GM23338 (cell line): ENCODE measurements at regions not wholly inside any gene's neighbourhood (a gene's known extent, or its start where the extent isn't known, plus 50 kb on each side); places are given as distances from the start of the nearest gene placed in this dataset.

Experiments
- ATAC-seq: fragments of 200-7000 bp; cut with Tn5 transposase; 3 replicates; pipeline ENCODE4 v1.9.1; 2020
- DNase-seq: peaks from one replicate; pipeline ENCODE4 v3.0.0-alpha.2; 2015; ENCODE audit warnings: low spot score
- H2AFZ ChIP-seq: fragments of 200-600 bp; sonication (generic); 2 replicates; pipeline ENCODE4 v1.8.0; 2016; ENCODE audit warnings: antibody characterized with exemption, mild to moderate bottlenecking, moderate library complexity
- H3F3A ChIP-seq: fragments of 200-600 bp; sonication (generic); replicated peaks from 2 replicates; pipeline ENCODE4 v1.8.0; 2017; ENCODE audit warnings: antibody characterized with exemption, mixed run types, low read depth
- H3K27ac ChIP-seq: fragments of 200-600 bp; sonication (generic); 2 replicates; pipeline ENCODE4 v1.6.1; 2016; ENCODE audit warnings: low read depth
- H3K27me3 ChIP-seq: fragments of 200-600 bp; sonication (generic); 2 replicates; pipeline ENCODE4 v1.8.0; 2016; ENCODE audit warnings: mild to moderate bottlenecking, mixed run types, moderate library complexity; ENCODE audit not compliant: insufficient read depth
- H3K36me3 ChIP-seq: fragments of 200-600 bp; sonication (generic); 2 replicates; pipeline ENCODE4 v1.8.0; 2016; ENCODE audit warnings: mild to moderate bottlenecking; ENCODE audit not compliant: insufficient read depth
- H3K4me1 ChIP-seq: fragments of 200-600 bp; sonication (generic); 2 replicates; pipeline ENCODE4 v1.8.0; 2016; ENCODE audit warnings: mild to moderate bottlenecking, moderate library complexity; ENCODE audit not compliant: insufficient read depth
- H3K4me2 ChIP-seq: fragments of 200-600 bp; sonication (generic); 2 replicates; pipeline ENCODE4 v1.7.1; 2017; ENCODE audit warnings: mixed run types
- H3K4me3 ChIP-seq: fragments of 200-600 bp; sonication (generic); 2 replicates; pipeline ENCODE4 v1.6.1; 2016; ENCODE audit warnings: mixed run types
- H3K79me2 ChIP-seq: fragments of 200-600 bp; sonication (generic); replicated peaks from 2 replicates; pipeline ENCODE4 v1.8.0; 2017; ENCODE audit warnings: mild to moderate bottlenecking; ENCODE audit not compliant: insufficient read depth
- H3K9me2 ChIP-seq: fragments of 200-600 bp; sonication (generic); 2 replicates; pipeline ENCODE4 v1.8.0; 2017; ENCODE audit not compliant: insufficient read depth
- H4K20me1 ChIP-seq: fragments of 200-600 bp; sonication (generic); replicated peaks from 2 replicates; pipeline ENCODE4 v1.8.0; 2017; ENCODE audit warnings: mild to moderate bottlenecking; ENCODE audit not compliant: insufficient read depth
- H3K27ac Mint-ChIP-seq: 2 replicates; pipeline ENCODE4 v1.8.0; 2020; ENCODE audit warnings: inconsistent platforms, mild to moderate bottlenecking, moderate library complexity, mixed read lengths
- H3K27me3 Mint-ChIP-seq: 3 replicates; pipeline ENCODE4 v1.8.0; 2022; ENCODE audit warnings: low read depth, mild to moderate bottlenecking, moderate library complexity, mixed read lengths, inconsistent platforms; ENCODE audit not compliant: insufficient read depth, poor library complexity
- H3K36me3 Mint-ChIP-seq: 3 replicates; pipeline ENCODE4 v1.8.0; 2021; ENCODE audit warnings: low read depth, mild to moderate bottlenecking, inconsistent platforms, moderate library complexity, mixed read lengths
- H3K4me1 Mint-ChIP-seq: 3 replicates; pipeline ENCODE4 v1.8.0; 2020; ENCODE audit warnings: mild to moderate bottlenecking, inconsistent platforms, mixed read lengths
- H3K4me3 Mint-ChIP-seq: 3 replicates; pipeline ENCODE4 v1.8.0; 2021; ENCODE audit warnings: moderate library complexity, mild to moderate bottlenecking, inconsistent platforms, mixed read lengths
- H3K9me3 Mint-ChIP-seq: 3 replicates; pipeline ENCODE4 v1.8.0; 2020; ENCODE audit warnings: moderate library complexity, mild to moderate bottlenecking, inconsistent platforms, mixed read lengths
- CTCF ChIP-seq, 2 experiments: fragments of 200-600 bp in 1 of 2; sonication (generic) in 1 of 2; conservative IDR thresholded peaks; 2 replicates each; pipeline versions ENCODE4 v1.5.1 to v1.6.1; 2016 to 2017; ENCODE audit warnings: antibody characterized with exemption in 2 of 2, low read depth in 2 of 2, mild to moderate bottlenecking in 2 of 2, moderate library complexity in 1 of 2
- REST ChIP-seq: IDR thresholded peaks from one replicate; pipeline ENCODE4 v1.6.1; 2018; ENCODE audit warnings: antibody characterized with exemption; ENCODE audit not compliant: unreplicated experiment
- ZNF462 ChIP-seq: fragments of 250-450 bp; sonication (Bioruptor Pico); IDR thresholded peaks from 2 replicates; pipeline ENCODE4 v1.5.0; 2020; ENCODE audit warnings: mild to moderate bottlenecking, moderate library complexity

- no peak overlapping the region for H3K4me3 Mint-ChIP-seq
- no peaks in the 10 kb centered on the region for H3K27me3 ChIP-seq
- H4K20me1 ChIP-seq, result no peaks in the 10 kb centered on the region
- ATAC-seq, result no peak
- no peaks in the 10 kb centered on the region; the same call in 2 of the 3 replicates for H3K4me1 Mint-ChIP-seq
- no peaks in the 10 kb centered on the region for H3F3A ChIP-seq
- H3K79me2 ChIP-seq, result no peaks in the 10 kb centered on the region
- TF ChIP-seq REST, result no peak
- TF ChIP-seq CTCF (conservative IDR thresholded peaks at IDR 0.05; ENCODE audit: low read depth in 2 of 2), result no peak
- TF ChIP-seq ZNF462 (CRISPR knock-in tag), result no peak
- H3K27ac ChIP-seq, result no peak overlapping the region
- no peaks in the 10 kb centered on the region for H3K9me2 ChIP-seq
- no peaks in the 10 kb centered on the region for H3K4me1 ChIP-seq
- no peaks in the 10 kb centered on the region for H3K36me3 ChIP-seq
- H3K4me2 ChIP-seq, result no peak overlapping the region
- no peaks in the 10 kb centered on the region for H3K27me3 Mint-ChIP-seq
- H2AFZ ChIP-seq, result no peak overlapping the region
- no peak overlapping the region for H3K4me3 ChIP-seq
- no peaks in the 10 kb centered on the region for H3K36me3 Mint-ChIP-seq
- no peak for DNase-seq
- no peaks in the 10 kb centered on the region for H3K9me3 Mint-ChIP-seq
- no peak overlapping the region; the same call in 1 of the 2 replicates for H3K27ac Mint-ChIP-seq
Measured at GRCh38 chr1:196152086-196152485, 456.2 kb downstream of the KCNT2 start.
